HG02970 (cell line): ENCODE measurements at regions not wholly inside any gene's neighbourhood (a gene's known extent, or its start where the extent isn't known, plus 50 kb on each side); places are given as distances from the start of the nearest gene placed in this dataset.

ENCODE experiments used
- ATAC-seq: cut with Tn5 transposase; IDR thresholded peaks from one replicate; pipeline ENCODE4 v1.9.1; 2021; ENCODE audit warnings: mild to moderate bottlenecking, moderate library complexity, moderate number of reproducible peaks; ENCODE audit not compliant: unreplicated experiment, low FRiP score

DNA sequence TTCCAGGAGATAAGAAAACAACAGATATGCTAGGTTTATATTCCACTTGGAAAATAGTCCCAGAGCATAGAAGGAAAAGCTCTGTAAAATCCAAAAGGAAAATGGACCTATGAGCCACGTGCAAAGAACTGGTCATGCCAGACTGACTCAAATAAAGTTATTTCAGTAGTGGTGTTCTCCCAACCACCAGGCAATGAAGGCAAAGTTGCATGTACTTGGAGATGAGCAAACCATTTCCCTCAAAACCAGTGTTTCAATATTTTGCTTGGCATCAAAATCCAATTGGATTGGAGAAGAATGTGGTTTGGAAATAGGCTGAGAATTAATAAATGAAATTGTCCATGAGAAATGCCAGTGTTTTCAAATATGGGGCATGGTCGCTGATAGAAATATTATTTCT is 237.5 kb downstream of the ICOS start:
- ATAC-seq = no peak

DNA sequence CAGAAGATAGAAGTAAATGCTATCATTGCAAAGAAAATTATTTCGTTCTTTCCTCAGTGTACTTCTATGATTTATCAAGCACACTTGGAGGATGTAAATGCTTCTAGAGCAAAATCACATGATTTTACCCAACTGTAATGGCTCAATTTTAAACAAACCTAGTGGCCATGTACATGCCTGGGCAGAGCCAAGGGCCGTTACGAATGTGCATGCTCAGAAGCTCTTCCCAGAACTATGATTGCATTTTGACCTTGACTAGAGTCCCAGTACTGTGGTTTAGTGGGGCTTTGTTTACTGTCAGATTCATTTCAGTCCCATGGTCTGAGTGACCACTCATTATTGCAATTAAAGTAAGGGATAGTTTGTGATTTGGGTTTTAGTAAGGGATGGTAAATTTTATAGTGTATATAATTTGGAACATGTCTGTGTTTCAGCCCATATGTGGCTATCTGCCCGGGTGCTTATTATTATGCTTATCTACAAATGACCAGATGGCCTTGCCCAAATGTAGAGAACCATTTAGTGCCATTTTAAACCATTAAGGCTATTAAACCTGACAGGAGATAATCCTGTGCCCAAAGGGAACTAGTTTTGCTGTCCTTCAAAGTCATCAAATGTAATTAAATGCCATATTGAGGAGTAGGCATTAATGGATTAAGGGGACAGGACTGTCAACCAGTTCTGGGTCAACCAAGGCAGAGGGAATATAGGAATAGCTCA is 239.1 kb downstream of the ICOS start:
- ATAC-seq = no peak

DNA sequence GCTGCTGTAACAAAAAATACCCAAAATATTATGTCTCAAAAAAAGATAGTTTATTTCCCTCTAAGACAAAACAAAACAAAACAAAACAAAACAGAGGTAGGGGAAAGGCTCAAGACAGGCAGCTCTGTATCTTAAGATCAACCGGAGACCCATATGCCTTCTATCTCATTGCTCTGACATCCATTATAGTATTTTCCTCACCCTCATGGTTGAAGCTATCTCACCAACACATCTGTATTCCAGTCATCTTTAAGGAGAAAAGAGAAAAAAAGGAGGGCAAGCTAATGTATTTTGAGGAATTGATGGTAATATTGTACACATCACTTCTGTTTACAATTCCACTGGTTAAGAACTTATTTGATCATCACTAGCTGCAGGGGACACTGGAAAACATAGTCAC is 239.7 kb downstream of the ICOS start:
- no peak for ATAC-seq

DNA sequence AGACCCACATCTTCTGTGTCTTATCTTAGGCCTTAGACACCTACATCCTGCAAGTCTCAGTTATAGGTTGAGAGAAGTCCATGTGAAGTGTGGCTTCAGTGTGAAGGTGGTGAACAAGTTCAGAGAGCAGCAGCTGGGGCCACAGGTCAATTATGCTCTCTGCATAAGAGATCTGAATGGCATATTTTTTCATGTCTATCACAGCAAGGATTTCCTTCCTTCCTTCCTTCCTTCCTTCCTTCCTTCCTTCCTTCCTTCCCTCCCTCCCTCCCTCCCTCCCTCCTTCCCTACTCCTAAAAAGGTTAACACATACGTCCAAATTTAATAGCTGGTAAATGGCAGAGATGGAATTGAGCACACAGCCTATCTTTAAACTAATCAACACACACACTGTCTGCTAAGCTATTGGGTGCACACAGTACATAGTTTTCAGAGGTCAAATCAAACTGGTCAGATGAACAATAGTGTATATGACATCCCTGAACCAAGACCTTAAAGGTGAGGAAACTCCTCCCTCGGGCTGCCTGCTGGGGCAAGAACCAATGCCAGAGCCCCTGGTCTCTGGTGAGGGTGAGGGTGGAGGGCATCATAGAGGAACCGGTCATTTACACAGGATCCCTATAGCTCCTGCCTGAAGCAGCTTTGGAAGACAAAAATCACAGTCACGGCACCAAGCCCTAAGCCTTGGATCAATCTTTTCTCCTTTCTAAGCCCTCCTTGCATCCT is 240.9 kb downstream of the ICOS start:
- peak; percentile 21 for ATAC-seq

DNA sequence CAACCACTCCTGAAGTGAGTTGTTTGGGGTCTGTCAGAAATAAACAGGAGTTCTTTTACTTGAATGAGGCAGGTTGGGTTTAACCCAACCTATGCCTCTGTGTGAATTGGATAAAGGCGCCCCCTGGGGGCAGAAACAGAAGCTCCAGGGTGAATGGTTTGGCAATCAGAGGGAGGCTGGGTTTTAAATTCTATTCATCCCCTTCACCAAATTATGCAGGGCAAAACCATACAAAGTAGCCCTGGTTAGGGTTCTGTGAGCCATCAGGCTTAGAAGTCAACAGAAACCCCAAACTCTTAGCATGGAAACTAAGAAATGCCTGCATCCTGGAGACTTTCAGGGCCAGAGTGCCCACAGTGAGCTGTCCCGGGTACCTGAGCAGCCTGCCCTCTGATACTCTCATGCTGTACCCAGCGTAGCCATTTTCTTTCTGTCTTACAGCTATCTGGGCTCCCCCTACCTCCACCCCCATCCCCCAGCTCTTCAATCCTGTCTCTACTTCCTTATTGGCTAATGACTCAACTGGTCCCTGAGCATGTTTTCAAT is 241.5 kb downstream of the ICOS start:
- peak; percentile 59 for ATAC-seq

DNA sequence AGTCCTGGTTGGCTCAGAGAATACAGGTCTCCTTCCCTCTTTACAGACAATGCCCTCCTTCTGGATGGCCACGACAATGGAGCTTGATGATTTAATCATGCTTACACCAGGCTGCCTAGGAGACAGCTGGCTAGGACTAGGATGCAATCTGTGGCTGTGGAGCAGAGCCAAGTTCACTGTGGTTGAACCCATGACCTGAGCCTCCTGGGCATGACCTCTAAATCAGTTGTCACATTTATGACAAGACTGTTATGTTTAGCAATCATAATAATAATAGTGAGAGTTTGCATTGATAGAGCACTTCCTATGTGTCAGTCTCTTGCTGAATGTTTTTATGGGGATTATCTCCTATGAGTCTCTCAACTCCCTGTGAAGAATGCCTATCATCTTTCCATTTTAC is 244.1 kb downstream of the ICOS start:
- no peak for ATAC-seq

DNA sequence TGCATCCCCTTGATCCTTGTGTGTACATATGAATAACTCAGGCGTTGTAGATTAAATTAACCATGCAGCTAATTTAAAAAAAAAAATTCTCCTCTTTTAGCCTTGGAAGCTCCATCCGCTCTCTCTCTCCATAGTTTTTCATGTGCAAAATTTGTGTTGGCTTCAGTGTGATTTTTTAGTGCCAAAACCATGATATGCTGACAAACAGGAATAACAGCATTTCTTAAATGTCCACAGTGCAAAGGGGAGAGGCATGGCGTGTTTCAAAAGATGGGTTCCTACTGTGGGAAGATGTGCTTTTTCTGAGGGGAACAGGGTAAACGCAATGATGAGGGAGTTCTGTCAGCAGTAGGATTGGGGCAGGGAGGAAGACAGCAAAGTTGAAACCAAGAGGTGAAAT is 247.0 kb downstream of the ICOS start:
- ATAC-seq = no peak

DNA sequence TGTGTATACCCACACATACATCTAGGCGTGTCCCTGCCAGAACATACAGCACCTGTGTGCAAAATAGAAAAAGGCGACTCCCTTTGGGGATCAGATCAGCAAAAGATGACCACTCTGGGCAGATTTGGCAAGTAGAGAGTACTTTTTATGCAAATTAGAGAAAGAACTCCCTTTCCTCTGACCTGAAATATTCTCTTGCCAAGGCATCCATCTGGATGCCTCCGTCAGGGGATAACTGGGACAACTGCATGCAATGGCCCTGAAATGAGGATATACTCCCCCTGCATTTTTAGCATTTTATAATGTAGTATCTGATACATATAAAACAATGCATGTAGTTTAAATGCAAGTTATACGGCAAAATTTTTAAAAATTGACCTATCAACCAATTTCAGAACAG is 247.7 kb downstream of the ICOS start:
- ATAC-seq = no peak

DNA sequence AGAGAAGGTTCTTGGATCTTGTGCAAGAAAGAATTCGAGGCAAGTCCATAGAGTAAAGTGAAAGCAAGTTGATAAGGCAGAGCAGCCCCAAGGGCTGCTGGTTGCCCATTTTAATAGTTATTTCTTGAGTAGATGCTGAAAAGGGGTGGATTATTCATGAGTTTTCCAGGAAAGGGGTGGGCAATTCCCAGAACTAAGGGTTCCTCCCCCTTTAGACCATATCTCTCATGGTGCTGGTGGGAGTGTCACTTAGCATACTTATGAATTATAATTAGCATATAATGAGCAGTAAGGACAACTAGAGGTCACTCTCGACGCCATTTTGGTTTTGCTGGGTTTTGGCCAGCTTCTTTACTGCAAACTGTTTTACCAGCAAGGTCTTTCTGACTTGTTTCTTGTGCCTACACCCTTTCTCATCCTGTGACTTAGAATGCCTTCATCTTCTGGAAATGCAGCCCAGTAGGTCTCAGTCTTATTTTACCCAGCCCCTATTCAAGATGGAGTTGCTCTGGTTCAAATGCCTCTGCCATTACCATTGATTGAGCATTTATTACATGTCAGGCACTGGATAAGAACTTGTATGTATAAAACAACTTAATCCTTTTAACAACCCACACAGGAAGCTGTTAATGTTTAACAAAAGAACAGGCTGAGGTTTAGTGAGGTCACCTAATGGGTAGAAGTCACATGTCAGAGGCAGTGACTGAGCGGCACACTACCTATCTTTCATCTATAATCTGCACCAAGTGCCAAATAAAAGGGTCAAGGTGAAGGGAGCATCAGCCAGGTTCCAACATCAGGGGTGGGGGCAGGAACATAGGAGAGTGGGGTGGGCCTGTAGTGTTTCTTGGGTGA is 250.9 kb downstream of the ICOS start:
- no peak for ATAC-seq

DNA sequence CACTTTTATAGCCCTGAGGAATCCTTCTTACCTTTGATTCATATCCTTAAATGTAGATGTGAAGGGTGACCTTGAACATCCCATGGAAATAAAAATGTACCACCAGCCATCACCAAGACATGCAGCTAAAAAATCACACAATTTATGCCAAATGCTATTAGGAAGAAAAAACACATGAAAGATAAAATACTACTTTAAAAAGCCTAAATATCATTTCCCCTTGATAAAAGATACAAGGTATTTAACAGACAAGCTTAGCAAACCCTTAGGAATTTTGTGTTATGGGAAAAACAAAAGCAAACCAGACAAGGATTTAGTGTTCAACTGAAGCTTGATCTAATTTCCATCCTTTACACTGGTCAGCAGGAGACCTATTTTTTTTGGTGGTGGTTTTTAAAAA is 255.0 kb downstream of the ICOS start:
- ATAC-seq = no peak

DNA sequence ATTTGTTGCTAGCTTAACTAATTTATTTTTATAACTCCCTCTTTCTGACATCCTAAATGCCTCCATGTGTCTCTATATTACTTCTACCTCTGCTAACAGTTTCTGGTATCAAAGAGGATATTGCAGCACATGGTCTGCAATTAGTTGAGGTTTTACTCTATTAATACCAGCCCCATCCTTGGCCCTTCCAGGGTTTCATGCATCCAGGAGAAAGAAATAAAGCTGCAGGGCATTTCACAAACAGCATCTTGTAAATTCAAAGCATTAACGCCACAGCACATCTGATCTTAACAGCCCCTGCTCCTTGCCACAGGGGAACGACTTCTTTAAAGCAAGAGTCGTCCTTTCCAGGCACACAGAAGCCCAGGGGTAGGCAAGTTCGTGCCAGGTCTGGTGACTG is 258.9 kb downstream of the ICOS start:
- no peak for ATAC-seq

DNA sequence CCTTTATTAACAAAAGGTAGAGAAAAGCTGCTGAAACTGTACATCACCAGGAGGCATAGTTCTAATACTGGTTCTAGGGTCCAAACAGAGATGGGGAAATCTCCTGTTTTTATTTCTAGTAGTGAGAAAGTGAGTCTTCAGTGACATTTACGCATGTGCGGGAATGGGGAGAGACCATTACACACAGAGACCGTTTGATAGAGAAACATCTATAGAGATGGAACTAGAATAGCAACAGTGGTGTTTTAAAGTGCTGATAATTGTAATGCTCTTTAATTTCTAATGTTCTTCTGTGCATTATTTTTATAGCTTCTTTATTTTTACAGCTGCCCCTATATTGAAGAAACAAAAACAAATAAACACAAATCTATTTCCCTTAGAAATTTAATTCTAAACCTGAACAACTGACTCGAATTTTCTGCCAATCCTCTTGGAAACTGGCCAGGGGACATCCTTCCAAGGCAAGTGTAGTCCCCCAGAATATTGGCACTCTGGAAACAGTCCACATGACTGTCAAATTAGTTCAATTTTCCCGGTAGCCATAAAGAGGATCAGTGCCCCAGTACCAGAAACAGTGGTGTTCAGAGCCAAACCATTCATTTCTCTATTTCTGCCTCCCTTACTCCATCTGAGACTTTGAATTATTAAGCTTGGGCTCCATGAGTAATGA is 260.9 kb downstream of the ICOS start:
- no peak for ATAC-seq

DNA sequence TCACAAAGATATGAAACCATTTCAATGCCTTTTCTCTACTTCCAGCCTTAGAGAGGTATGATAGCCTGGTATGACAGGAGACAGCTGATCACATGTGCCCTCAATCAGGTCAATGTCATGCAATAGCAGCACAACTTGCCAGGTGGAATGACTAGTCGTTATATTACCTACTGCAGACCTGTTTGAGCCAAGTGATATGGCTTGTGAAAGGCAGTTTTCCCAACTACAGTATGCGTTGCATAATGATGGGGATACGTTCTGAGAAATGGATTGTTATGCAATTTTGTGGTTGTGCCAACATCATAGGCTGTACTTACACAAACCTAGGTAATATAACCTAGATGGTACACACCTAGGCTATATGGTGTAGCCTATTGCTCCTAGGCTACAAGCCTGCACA is 262.8 kb downstream of the ICOS start:
- no peak for ATAC-seq

DNA sequence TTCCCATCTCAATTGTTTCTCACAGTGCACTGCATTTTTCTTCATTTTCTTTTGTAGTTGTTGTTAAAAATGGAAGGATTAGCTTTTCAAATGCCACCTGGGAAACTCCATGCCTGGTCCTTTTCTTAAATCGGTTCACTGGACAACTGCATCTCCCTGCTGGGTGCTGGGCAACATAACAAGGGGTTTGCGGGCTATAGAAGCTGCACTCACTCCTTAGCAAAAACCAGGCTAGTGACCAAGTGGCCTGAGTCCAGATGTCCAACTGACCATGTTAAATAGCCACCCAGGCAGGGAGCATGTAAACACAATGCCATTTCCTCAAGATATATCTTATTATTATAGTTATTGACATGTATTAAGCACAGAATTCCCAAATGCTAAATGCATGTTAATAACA is 264.9 kb downstream of the ICOS start:
- no peak for ATAC-seq

DNA sequence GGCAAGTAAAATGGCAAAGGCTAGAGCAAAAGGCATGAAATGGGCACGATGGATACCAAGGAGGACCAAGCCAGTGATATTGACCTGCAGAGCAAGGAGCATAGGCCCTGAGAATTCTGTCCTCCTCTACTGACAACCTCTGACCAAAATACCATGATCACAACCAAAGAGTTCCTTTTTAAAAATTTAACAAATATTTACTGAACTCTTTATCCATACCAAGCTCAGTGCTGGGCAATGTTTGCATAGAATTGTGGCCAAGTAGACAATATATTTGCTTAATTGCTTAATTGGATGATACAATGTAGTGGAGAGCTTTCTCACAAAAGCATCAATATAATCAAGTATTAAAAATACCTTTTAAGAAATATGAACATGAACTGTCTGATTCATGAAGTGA is 265.7 kb downstream of the ICOS start:
- ATAC-seq = no peak

DNA sequence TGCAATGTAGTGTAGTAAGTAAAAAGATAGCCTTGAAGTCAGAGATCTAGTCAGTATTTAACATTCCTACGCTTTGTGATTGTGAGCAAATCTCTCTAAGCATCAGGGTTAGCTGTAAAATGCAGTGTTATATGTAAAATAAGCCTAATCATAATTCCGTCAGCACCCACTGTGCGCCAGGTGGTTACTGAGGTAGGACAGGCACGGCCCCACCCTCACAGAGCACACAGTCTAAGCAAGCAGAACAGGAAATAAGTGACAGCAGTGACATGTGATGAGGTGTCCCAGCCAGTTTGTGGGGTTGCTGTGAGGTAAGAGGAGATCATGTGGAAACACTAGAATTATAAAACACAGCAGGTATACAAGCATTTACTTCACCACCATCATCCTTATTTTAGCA is 267.1 kb downstream of the ICOS start:
- no peak for ATAC-seq

DNA sequence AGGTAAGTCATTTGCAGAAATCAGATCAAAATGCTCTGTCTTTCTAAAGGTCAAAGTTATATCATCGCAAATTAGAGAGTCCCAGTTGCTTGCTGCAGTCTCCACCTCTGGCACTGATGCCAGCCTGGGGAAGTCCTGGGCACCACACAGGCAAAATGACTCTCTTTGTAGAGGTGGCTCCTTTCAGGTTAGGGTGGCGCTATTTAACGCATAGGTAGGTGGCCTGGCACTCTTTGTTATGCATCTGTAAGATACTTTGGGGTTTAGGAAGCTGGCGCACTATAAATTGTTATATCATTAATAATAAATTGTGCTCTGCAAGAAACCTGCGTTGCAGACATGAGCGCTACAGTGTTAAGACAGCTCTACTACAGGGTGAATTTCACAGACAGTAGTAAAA is 268.5 kb downstream of the ICOS start:
- ATAC-seq = no peak

DNA sequence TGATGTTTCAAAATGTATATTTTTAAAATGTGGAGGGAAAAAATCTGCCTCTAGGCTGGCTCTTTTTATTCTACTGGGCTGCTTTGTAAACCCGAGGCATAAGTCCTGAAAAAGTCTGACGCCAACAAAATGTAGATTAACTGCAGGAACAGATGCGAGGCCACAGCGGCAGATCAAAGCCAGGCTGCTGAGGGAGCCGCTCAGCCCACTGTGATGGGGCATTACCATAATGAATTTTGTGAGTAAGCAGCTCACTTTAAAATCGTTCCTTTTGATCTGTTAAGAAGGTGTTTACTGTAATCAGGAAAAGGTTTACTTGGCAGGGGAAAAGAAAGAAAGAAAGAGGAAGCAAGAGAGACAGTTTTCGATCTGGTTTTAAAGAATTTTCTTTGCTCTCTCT is 269.0 kb downstream of the ICOS start:
- no peak for ATAC-seq

DNA sequence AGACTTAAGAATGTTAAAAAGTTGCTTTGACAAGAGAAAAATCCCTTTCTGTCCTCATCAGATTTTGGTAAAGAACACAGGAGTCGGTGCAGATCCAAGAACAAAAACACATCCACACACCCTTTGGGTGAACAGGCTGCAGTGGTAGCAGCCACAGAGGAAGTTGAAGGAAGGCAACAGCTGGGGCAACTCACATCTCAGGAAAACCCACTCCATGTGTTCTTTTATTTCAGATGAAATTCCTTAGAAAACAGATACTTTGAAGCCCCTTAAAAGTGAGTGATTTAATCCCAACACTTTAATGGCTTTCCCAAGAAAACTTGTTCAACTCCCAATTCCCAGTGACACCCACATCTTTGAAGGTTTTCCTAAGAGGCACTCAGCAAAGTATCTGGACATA is 271.3 kb downstream of the ICOS start:
- no peak for ATAC-seq

DNA sequence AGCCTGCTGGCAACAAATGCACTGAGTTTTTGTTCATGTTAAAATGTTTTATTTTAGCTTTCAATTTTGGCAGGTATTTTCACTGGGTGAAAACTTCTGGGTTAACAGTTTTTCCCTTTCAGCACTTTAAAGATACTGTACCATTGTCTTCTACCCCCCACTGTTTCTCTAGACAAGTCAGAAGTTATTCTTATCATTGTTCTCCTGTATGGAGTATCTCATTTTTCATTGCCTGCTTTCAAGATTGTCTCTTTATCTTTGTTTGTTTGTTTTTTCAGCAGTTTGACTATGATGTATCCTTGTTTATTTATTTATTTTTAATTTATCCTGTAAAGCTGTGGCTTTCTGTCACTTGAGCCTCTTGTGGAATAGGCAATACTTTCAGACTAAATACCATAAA is 277.0 kb downstream of the ICOS start:
- ATAC-seq = no peak

DNA sequence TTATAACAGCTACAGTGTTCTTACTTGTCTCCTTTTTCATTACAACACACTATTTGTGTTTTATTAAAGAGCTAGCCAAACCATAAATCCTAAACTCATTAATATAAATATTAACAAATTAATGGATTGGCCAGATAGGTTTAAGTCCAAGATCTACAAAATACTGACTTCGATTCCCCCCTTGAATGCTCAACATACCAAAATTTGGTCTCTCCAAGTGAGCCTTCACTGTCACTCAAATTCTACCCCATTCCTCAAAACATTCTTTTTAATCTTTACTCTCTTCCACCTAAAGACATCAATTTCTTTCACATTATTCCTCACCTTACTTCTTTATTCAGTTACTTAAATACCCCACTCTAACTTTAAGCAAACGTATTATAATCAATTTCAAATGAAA is 281.5 kb downstream of the ICOS start:
- no peak for ATAC-seq
